ENCODE measurements at regions not wholly inside any gene's neighbourhood (a gene's known extent, or its start where the extent isn't known, plus 50 kb on each side); places are given as distances from the start of the nearest gene placed in this dataset.

DNA sequence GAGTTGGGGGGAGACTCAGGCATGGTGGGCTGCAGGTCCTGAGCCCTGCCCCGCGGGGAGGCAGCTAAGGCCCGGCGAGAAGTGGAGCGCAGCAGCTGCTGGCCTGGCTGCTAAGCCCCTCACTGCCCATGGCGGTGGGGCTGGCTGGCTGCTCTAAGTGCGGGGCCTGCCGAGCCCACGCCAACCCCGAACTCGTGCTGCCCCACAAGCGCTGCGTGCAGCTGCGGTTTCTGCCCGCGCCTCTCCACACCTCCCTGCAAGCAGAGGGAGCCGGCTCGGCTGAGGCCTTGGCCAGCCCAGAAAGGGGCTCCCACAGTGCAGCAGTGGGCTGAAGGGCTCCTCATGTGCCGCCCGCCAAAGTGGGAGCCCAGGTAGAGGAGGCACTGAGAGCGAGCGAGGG is 1355.1 kb upstream of the WWC1 start:
- TF ChIP-seq ISL1 (CRISPR knock-in tag; IDR thresholded peaks at IDR 0.05) = no peak
- TF ChIP-seq, protein P1, sequence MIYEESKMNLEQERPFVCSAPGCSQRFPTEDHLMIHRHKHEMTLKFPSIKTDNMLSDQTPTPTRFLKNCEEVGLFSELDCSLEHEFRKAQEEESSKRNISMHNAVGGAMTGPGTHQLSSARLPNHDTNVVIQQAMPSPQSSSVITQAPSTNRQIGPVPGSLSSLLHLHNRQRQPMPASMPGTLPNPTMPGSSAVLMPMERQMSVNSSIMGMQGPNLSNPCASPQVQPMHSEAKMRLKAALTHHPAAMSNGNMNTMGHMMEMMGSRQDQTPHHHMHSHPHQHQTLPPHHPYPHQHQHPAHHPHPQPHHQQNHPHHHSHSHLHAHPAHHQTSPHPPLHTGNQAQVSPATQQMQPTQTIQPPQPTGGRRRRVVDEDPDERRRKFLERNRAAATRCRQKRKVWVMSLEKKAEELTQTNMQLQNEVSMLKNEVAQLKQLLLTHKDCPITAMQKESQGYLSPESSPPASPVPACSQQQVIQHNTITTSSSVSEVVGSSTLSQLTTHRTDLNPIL (CRISPR knock-in tag; IDR thresholded peaks at IDR 0.05; ENCODE audit: low read depth) = no peak
- no peak for TF ChIP-seq ZFP3 (CRISPR knock-in tag; IDR thresholded peaks at IDR 0.05)
- no peak for TF ChIP-seq ESRRG (CRISPR knock-in tag; IDR thresholded peaks at IDR 0.05)
- TF ChIP-seq, protein P2, sequence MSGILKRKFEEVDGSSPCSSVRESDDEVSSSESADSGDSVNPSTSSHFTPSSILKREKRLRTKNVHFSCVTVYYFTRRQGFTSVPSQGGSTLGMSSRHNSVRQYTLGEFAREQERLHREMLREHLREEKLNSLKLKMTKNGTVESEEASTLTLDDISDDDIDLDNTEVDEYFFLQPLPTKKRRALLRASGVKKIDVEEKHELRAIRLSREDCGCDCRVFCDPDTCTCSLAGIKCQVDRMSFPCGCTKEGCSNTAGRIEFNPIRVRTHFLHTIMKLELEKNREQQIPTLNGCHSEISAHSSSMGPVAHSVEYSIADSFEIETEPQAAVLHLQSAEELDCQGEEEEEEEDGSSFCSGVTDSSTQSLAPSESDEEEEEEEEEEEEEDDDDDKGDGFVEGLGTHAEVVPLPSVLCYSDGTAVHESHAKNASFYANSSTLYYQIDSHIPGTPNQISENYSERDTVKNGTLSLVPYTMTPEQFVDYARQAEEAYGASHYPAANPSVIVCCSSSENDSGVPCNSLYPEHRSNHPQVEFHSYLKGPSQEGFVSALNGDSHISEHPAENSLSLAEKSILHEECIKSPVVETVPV (CRISPR knock-in tag; IDR thresholded peaks at IDR 0.05) = no peak
- TF ChIP-seq ZC3H10 (CRISPR knock-in tag; IDR thresholded peaks at IDR 0.05) = no peak
- no peak for TF ChIP-seq ZNF70 (CRISPR knock-in tag; IDR thresholded peaks at IDR 0.05)
- TF ChIP-seq RARB (CRISPR knock-in tag; IDR thresholded peaks at IDR 0.05) = no peak
- TF ChIP-seq PPARA (CRISPR knock-in tag; IDR thresholded peaks at IDR 0.05; ENCODE audit: borderline replicate concordance) = no peak
- TF ChIP-seq OSR1 (CRISPR knock-in tag; IDR thresholded peaks at IDR 0.05) = no peak
- no peak for TF ChIP-seq SNAI2 (CRISPR knock-in tag; IDR thresholded peaks at IDR 0.05)
- TF ChIP-seq, protein P3, sequence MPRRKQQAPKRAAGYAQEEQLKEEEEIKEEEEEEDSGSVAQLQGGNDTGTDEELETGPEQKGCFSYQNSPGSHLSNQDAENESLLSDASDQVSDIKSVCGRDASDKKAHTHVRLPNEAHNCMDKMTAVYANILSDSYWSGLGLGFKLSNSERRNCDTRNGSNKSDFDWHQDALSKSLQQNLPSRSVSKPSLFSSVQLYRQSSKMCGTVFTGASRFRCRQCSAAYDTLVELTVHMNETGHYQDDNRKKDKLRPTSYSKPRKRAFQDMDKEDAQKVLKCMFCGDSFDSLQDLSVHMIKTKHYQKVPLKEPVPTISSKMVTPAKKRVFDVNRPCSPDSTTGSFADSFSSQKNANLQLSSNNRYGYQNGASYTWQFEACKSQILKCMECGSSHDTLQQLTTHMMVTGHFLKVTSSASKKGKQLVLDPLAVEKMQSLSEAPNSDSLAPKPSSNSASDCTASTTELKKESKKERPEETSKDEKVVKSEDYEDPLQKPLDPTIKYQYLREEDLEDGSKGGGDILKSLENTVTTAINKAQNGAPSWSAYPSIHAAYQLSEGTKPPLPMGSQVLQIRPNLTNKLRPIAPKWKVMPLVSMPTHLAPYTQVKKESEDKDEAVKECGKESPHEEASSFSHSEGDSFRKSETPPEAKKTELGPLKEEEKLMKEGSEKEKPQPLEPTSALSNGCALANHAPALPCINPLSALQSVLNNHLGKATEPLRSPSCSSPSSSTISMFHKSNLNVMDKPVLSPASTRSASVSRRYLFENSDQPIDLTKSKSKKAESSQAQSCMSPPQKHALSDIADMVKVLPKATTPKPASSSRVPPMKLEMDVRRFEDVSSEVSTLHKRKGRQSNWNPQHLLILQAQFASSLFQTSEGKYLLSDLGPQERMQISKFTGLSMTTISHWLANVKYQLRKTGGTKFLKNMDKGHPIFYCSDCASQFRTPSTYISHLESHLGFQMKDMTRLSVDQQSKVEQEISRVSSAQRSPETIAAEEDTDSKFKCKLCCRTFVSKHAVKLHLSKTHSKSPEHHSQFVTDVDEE (CRISPR knock-in tag; IDR thresholded peaks at IDR 0.05) = no peak
- no peak for TF ChIP-seq GLIS3 (CRISPR knock-in tag; IDR thresholded peaks at IDR 0.05)
- TF ChIP-seq BACH2 (CRISPR knock-in tag; IDR thresholded peaks at IDR 0.05; ENCODE audit: borderline replicate concordance) = no peak
- no peak for ATAC-seq

DNA sequence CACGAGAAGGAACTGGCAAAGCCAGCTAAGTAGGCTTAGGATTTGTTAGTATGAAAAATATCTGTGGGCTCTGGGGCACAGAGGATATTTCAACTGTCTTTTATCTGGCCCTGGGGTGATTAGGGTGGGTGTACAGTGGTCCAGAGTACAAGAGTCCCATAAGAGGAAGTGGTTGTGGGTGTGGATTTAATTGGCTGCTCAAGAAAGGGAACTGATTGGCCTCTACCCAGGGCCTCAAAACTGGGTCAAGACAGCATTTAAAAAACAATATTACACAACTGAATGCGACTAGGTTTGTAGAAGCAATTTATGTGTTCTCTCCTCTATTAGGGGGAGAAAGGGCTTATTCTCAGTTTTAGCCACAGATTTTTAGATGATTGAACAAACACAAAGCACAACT is 1353.4 kb upstream of the WWC1 start:
- TF ChIP-seq, protein P2 (CRISPR knock-in tag; IDR thresholded peaks at IDR 0.05) = no peak
- TF ChIP-seq, protein P4, sequence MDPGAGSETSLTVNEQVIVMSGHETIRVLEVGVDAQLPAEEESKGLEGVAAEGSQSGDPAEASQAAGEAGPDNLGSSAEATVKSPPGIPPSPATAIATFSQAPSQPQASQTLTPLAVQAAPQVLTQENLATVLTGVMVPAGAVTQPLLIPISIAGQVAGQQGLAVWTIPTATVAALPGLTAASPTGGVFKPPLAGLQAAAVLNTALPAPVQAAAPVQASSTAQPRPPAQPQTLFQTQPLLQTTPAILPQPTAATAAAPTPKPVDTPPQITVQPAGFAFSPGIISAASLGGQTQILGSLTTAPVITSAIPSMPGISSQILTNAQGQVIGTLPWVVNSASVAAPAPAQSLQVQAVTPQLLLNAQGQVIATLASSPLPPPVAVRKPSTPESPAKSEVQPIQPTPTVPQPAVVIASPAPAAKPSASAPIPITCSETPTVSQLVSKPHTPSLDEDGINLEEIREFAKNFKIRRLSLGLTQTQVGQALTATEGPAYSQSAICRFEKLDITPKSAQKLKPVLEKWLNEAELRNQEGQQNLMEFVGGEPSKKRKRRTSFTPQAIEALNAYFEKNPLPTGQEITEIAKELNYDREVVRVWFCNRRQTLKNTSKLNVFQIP (CRISPR knock-in tag; IDR thresholded peaks at IDR 0.05; ENCODE audit: borderline replicate concordance, low read depth) = no peak
- TF ChIP-seq, protein P5, sequence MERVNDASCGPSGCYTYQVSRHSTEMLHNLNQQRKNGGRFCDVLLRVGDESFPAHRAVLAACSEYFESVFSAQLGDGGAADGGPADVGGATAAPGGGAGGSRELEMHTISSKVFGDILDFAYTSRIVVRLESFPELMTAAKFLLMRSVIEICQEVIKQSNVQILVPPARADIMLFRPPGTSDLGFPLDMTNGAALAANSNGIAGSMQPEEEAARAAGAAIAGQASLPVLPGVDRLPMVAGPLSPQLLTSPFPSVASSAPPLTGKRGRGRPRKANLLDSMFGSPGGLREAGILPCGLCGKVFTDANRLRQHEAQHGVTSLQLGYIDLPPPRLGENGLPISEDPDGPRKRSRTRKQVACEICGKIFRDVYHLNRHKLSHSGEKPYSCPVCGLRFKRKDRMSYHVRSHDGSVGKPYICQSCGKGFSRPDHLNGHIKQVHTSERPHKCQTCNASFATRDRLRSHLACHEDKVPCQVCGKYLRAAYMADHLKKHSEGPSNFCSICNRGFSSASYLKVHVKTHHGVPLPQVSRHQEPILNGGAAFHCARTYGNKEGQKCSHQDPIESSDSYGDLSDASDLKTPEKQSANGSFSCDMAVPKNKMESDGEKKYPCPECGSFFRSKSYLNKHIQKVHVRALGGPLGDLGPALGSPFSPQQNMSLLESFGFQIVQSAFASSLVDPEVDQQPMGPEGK (CRISPR knock-in tag; IDR thresholded peaks at IDR 0.05; ENCODE audit: borderline replicate concordance) = no peak
- TF ChIP-seq ESRRG (CRISPR knock-in tag; IDR thresholded peaks at IDR 0.05) (no peak), TOX (CRISPR knock-in tag; IDR thresholded peaks at IDR 0.05; ENCODE audit: borderline replicate concordance) (no peak), RARB (CRISPR knock-in tag; IDR thresholded peaks at IDR 0.05) (no peak)
- ATAC-seq = no peak

DNA sequence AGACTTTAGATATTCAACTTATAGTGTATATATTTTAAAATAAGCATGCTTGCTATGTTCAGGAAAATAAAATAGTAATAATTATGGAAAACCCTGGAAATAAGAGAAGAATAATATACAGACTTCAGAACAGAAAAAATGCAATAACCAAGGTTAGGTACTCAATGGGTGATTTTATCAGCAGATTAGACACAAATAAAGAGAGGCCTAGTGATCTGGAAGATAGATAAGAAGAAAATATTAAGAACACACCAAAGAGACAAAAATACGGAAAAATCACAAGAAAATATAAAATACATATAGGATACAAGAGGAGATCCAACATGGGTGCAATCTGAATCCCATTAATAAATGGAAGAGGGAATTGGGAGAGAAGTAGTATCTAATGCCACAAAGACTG is 1348.5 kb upstream of the WWC1 start:
- no peak for ATAC-seq
- TF ChIP-seq ESRRG (CRISPR knock-in tag; IDR thresholded peaks at IDR 0.05) (no peak), CSDC2 (CRISPR knock-in tag; IDR thresholded peaks at IDR 0.05) (no peak), ZFP30 (CRISPR knock-in tag; IDR thresholded peaks at IDR 0.05) (peak; percentile 98), ZNF565 (CRISPR knock-in tag; conservative IDR thresholded peaks at IDR 0.05; ENCODE audit: low read depth) (no peak), BACH2 (CRISPR knock-in tag; IDR thresholded peaks at IDR 0.05; ENCODE audit: borderline replicate concordance) (no peak), SNAI2 (CRISPR knock-in tag; IDR thresholded peaks at IDR 0.05) (no peak), ARNTL (CRISPR knock-in tag; IDR thresholded peaks at IDR 0.05; ENCODE audit: borderline replicate concordance, low read depth) (no peak)

Measured in SK-N-SH treated with all-trans-retinoic acid at 6 μM for 48 hours (cell line).